Progenitor cell of endocrine pancreas (in vitro differentiated cells): ENCODE measurements at regions not wholly inside any gene's neighbourhood (a gene's known extent, or its start where the extent isn't known, plus 50 kb on each side); places are given as distances from the start of the nearest gene placed in this dataset.

Experiments
- DNase-seq: peaks from one replicate; pipeline ENCODE4 v3.0.0; 2021; ENCODE audit warnings: low spot score; ENCODE audit not compliant: unreplicated experiment
- H3K27ac Mint-ChIP-seq: 2 replicates; pipeline ENCODE4 v1.8.0; 2021; ENCODE audit warnings: mild to moderate bottlenecking, moderate library complexity, mixed read lengths
- H3K27me3 Mint-ChIP-seq: 2 replicates; pipeline ENCODE4 v1.8.0; 2021; ENCODE audit warnings: mixed read lengths
- H3K36me3 Mint-ChIP-seq: 2 replicates; pipeline ENCODE4 v1.8.0; 2022; ENCODE audit warnings: mixed read lengths; ENCODE audit not compliant: insufficient read depth
- H3K4me1 Mint-ChIP-seq: 2 replicates; pipeline ENCODE4 v1.8.0; 2021; ENCODE audit warnings: low read depth, mixed read lengths
- H3K4me3 Mint-ChIP-seq: 2 replicates; pipeline ENCODE4 v1.8.0; 2021; ENCODE audit warnings: low read depth, mild to moderate bottlenecking, moderate library complexity, mixed read lengths
- H3K9me3 Mint-ChIP-seq: 2 replicates; pipeline ENCODE4 v1.8.0; 2021; ENCODE audit warnings: low read depth, mixed read lengths
- TF ChIP-seq, protein P1 (sequence below): fragments of 200-600 bp; sonication (generic); IDR thresholded peaks from one replicate; pipeline ENCODE4 v1.5.0; 2021; ENCODE audit warnings: antibody characterized with exemption, mild to moderate bottlenecking; ENCODE audit not compliant: unreplicated experiment

DNA sequence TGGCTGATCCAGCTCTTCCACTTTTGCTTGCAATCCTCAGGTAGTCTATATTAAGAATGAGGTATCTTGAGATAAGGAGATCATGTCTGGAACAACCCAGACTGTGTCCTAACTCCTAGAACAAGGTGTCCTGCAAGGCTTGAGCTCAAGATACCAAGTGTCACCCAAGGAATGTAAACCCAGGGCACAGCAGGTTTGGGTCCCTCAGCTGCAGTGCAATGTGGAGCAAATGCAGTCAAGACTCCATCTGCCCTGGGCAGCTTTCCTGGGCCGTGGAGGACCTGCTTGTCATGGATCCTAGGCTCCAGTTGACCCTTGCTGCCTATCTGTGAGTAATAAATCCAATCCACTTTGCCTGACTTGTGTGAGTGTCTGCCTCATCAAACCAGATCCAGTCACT lies 166.1 kb downstream of the OTOR start:
- Mint-ChIP-seq H3K9me3 (peaks cover 4% of the 10 kb centered on the region), H3K27me3 (peaks cover 4% of the 10 kb centered on the region), H3K4me3 (no peak overlapping the region), H3K36me3 (no peaks in the 10 kb centered on the region), H3K27ac (no peak overlapping the region), H3K4me1 (no peaks in the 10 kb centered on the region)
- DNase-seq = no peak
- TF ChIP-seq, protein P1, sequence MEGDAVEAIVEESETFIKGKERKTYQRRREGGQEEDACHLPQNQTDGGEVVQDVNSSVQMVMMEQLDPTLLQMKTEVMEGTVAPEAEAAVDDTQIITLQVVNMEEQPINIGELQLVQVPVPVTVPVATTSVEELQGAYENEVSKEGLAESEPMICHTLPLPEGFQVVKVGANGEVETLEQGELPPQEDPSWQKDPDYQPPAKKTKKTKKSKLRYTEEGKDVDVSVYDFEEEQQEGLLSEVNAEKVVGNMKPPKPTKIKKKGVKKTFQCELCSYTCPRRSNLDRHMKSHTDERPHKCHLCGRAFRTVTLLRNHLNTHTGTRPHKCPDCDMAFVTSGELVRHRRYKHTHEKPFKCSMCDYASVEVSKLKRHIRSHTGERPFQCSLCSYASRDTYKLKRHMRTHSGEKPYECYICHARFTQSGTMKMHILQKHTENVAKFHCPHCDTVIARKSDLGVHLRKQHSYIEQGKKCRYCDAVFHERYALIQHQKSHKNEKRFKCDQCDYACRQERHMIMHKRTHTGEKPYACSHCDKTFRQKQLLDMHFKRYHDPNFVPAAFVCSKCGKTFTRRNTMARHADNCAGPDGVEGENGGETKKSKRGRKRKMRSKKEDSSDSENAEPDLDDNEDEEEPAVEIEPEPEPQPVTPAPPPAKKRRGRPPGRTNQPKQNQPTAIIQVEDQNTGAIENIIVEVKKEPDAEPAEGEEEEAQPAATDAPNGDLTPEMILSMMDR = no peak

DNA sequence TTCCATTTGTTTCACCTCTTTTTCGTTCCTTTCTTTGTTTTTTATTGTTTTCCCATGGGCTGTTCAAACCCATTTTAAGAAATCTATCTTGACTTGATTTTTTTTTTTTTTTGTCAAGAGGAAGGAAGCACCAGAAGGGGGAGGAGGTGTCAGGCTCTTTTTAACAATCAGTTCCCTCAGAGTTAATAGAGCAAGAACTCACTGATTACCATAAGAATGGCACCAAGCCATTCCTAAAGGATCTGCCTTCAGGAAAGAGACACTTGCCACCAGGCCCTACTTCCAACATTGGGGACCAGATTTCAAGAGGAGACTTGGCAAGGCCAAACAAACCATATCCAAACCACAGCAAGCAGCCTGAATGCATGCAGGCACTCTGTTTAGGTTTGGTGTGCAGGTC lies 168.0 kb downstream of the OTOR start:
- no peak for DNase-seq
- TF ChIP-seq, protein P1 = no peak
- H3K4me1 Mint-ChIP-seq = no peaks in the 10 kb centered on the region

DNA sequence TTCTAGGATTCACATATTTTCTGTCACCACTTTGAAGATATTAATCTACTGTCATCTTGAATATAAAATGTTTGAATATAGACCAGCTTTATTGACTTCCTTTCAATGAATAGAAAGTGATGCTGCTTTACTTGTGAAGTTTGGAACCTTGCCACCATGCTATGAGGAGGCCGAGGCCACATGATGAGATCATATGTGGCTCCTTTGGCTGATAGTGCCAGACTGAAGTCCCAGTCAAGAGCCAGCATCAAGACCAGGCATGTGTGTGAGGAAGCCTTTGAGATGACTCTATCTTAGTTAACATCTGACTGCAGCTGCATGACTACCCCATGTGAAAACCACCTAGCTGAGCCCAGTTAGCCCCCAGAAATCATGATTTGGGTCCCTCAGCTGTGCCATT lies 169.5 kb downstream of the OTOR start:
- H3K27me3 Mint-ChIP-seq = no peaks in the 10 kb centered on the region
- no peaks in the 10 kb centered on the region for H3K4me1 Mint-ChIP-seq
- no peak overlapping the region for H3K4me3 Mint-ChIP-seq
- no peak overlapping the region for H3K27ac Mint-ChIP-seq
- no peaks in the 10 kb centered on the region for H3K36me3 Mint-ChIP-seq
- TF ChIP-seq, protein P1 = no peak
- H3K9me3 Mint-ChIP-seq = no peaks in the 10 kb centered on the region
- DNase-seq = no peak

More for the DNA sequence above, 168.0 kb downstream of the OTOR start:
- Mint-ChIP-seq H3K27me3 (no peaks in the 10 kb centered on the region), H3K9me3 (peaks cover 3% of the 10 kb centered on the region), H3K4me3 (no peak overlapping the region), H3K27ac (no peak overlapping the region), H3K36me3 (no peaks in the 10 kb centered on the region)

DNA sequence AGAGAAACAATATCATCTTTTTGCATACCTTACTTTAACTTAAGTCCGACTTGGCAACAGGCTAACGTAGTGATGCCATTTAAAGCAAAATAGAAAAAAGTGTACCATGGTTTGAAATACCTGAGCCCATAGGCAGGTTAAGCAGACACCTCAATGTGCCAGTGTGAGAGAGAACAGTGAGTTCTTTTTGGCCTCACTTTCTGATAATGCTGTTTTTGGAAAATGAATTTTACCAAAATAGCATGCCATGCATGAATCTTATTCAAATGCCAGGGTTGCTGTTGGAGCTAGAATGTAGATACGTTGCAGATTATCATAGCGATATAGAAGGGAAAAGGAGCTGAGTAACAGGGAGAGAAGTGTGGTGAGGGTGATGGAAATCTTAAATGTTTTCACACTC lies 170.2 kb downstream of the OTOR start:
- H3K36me3 Mint-ChIP-seq = no peaks in the 10 kb centered on the region

DNA sequence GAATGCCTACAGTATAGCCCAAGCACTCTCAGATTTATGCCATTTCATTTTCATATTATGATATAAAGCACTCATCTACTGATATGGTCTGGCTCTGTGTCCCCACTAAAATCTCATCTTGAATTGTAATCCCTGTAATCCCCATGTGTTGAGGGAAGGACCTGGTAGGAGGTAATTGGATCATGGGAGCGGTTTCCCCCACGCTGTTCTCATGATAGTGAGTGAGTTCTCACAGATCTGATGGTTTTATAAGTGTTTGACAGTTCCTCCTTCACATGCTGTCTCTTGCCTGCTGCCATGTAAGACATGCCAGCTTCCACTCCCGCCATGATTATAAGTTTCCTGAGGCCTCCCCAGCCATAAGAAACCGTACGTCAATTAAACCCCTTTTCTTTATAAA lies 171.7 kb downstream of the OTOR start:
- H3K27me3 Mint-ChIP-seq = peaks cover 3% of the 10 kb centered on the region
- TF ChIP-seq, protein P1 = no peak
- no peaks in the 10 kb centered on the region for H3K36me3 Mint-ChIP-seq
- H3K4me3 Mint-ChIP-seq = no peak overlapping the region
- no peak for DNase-seq
- no peaks in the 10 kb centered on the region for H3K9me3 Mint-ChIP-seq
- no peak overlapping the region for H3K27ac Mint-ChIP-seq
- no peaks in the 10 kb centered on the region for H3K4me1 Mint-ChIP-seq

More for the DNA sequence above, 170.2 kb downstream of the OTOR start:
- TF ChIP-seq, protein P1 = no peak
- no peak for DNase-seq
- H3K4me1 Mint-ChIP-seq = no peaks in the 10 kb centered on the region
- H3K27ac Mint-ChIP-seq = no peak overlapping the region
- no peak overlapping the region for H3K4me3 Mint-ChIP-seq
- H3K27me3 Mint-ChIP-seq = no peaks in the 10 kb centered on the region
- H3K9me3 Mint-ChIP-seq = no peaks in the 10 kb centered on the region
